ENCODE measurements at regions not wholly inside any gene's neighbourhood (a gene's known extent, or its start where the extent isn't known, plus 50 kb on each side); places are given as distances from the start of the nearest gene placed in this dataset.

- no peak for DNase-seq
These were observed 415.5 kb downstream of the MEIS1 start for GRCh38 chr2:66850376-66850775.

- DNase-seq = no peak
These were observed 416.5 kb downstream of the MEIS1 start for GRCh38 chr2:66851449-66851872.

- no peak for DNase-seq
These were observed 418.0 kb downstream of the MEIS1 start for GRCh38 chr2:66852953-66853352.

- no peak for DNase-seq
These were observed 418.7 kb downstream of the MEIS1 start for GRCh38 chr2:66853585-66853984.

GRCh38 chr2:66854298-66854697 lies 419.4 kb downstream of the MEIS1 start:
- no peak for DNase-seq

- no peak for DNase-seq
These were observed 428.1 kb downstream of the MEIS1 start for GRCh38 chr2:66862885-66863650.

GRCh38 chr2:66865161-66865560 lies 430.2 kb downstream of the MEIS1 start:
- no peak for DNase-seq

GRCh38 chr2:66866331-66867062 lies 431.6 kb downstream of the MEIS1 start:
- DNase-seq = peak; percentile 4 to 53

- DNase-seq = no peak
These were observed 432.1 kb downstream of the MEIS1 start for GRCh38 chr2:66867063-66867441.

- no peak for DNase-seq
These were observed 434.2 kb downstream of the MEIS1 start for GRCh38 chr2:66869076-66869475.

- no peak for DNase-seq
These were observed 437.4 kb downstream of the MEIS1 start for GRCh38 chr2:66872081-66872985.

GRCh38 chr2:66872986-66873754 lies 438.2 kb downstream of the MEIS1 start:
- DNase-seq = no peak

- DNase-seq = peak; percentile 56 to 83
These were observed 439.5 kb downstream of the MEIS1 start for GRCh38 chr2:66874411-66874810.

- no peak for DNase-seq
These were observed 441.1 kb downstream of the MEIS1 start for GRCh38 chr2:66875941-66876462.

- no peak for DNase-seq
These were observed 451.0 kb downstream of the MEIS1 start for GRCh38 chr2:66885775-66886383.

- DNase-seq = no peak
These were observed 453.3 kb downstream of the MEIS1 start for GRCh38 chr2:66888246-66888645.

- DNase-seq = no peak
These were observed 454.1 kb downstream of the MEIS1 start for GRCh38 chr2:66888791-66889631.

- DNase-seq = no peak
These were observed 454.6 kb downstream of the MEIS1 start for GRCh38 chr2:66889632-66889882.

- DNase-seq = no peak
These were observed 455.3 kb downstream of the MEIS1 start for GRCh38 chr2:66890166-66890742.

- DNase-seq = no peak
These were observed 460.3 kb downstream of the MEIS1 start for GRCh38 chr2:66895206-66895605.

- DNase-seq = no peak
These were observed 461.2 kb downstream of the MEIS1 start for GRCh38 chr2:66896131-66896530.
